ENCODE measurements at regions not wholly inside any gene's neighbourhood (a gene's known extent, or its start where the extent isn't known, plus 50 kb on each side); places are given as distances from the start of the nearest gene placed in this dataset.

GRCh38 chr13:105153611-105154010 lies 1381.9 kb downstream of the EFNB2 start:
- POLR2A ChIA-PET (ENCODE audit: unreplicated experiment) = no interaction called here
- CTCF ChIA-PET = no interaction called here
- no TSS peak for BruUV-seq (replicated peaks)

More at GRCh38 chr13:105153611-105154010, 1381.9 kb downstream of the EFNB2 start:
- H3K4ac ChIP-seq (ENCODE audit: low read depth, low read length) = no peak overlapping the region
- no peak overlapping the region for H2AK9ac ChIP-seq (replicated peaks; ENCODE audit: low read depth, low read length, poor library complexity)
- no peak overlapping the region for H3K56ac ChIP-seq (ENCODE audit: extremely low read depth, insufficient read depth, low read length)
- H3K79me1 ChIP-seq (ENCODE audit: low read depth in 1 of 2, low read length in 2 of 2) = no peaks in the 10 kb centered on the region
- no peak overlapping the region for H2BK15ac ChIP-seq (ENCODE audit: low read depth, low read length)
- in situ Hi-C loops (cut with MboI; ENCODE audit: low sequenced_read_pairs) = no loop called here
- H3K4me1 ChIP-seq (ENCODE audit: control insufficient read depth, insufficient read depth, low read length) = no peaks in the 10 kb centered on the region
- H3K9me1 ChIP-seq (ENCODE audit: insufficient read depth, low read length) = no peaks in the 10 kb centered on the region
- H3K9ac ChIP-seq (ENCODE audit: low read depth, low read length) = no peak overlapping the region
- H3K23ac ChIP-seq (ENCODE audit: low read depth, low read length) = no peak overlapping the region
- no peaks in the 10 kb centered on the region for H3K36me3 ChIP-seq (ENCODE audit: control insufficient read depth, insufficient read depth, low read length)
- H2AK5ac ChIP-seq (ENCODE audit: low read depth, low read length) = no peak overlapping the region
- H4K91ac ChIP-seq (ENCODE audit: insufficient read depth, low read depth, low read length) = no peak overlapping the region
- H3K9me3 ChIP-seq (ENCODE audit: control insufficient read depth, insufficient read depth, low read length) = no peaks in the 10 kb centered on the region
- no peak overlapping the region for H2BK120ac ChIP-seq (ENCODE audit: low read depth, low read length)
- WGBS, 2 experiments (ENCODE audit: extremely low coverage in 2 of 2, insufficient read length in 1 of 2) = no CpG with 5 or more reads among the region's 1 CpG
- no peak overlapping the region for H2BK5ac ChIP-seq (ENCODE audit: low read depth, low read length, poor library complexity, severe bottlenecking)
- no peak overlapping the region for H3K27ac ChIP-seq (ENCODE audit: insufficient read depth, low read length)
- no peak overlapping the region for H4K8ac ChIP-seq (ENCODE audit: low read depth in 2 of 2, low read length in 2 of 2)
- intact Hi-C loops (cut with micrococcal nuclease) = no loop called here
- H2BK20ac ChIP-seq (ENCODE audit: low read depth, low read length) = no peak overlapping the region
- no peak overlapping the region for H2AFZ ChIP-seq (replicated peaks; ENCODE audit: low read length, poor library complexity)
- TF ChIP-seq RCOR1 (IDR thresholded peaks at IDR 0.05; ENCODE audit: insufficient replicate concordance, low read length) (no peak), CEBPB (IDR thresholded peaks at IDR 0.05; ENCODE audit: low read depth, low read length) (peak; percentile 33; the same call in 1 of the 2 replicates)
- no peaks in the 10 kb centered on the region for H4K20me1 ChIP-seq (ENCODE audit: insufficient read depth, low read length)
- no peak overlapping the region for H3K18ac ChIP-seq (ENCODE audit: low read depth, low read length)
- DNase-seq = peak; percentile 20
- no peak overlapping the region for H3K4me2 ChIP-seq (ENCODE audit: low read depth, low read length)
- H4K5ac ChIP-seq (ENCODE audit: low read depth, low read length) = no peak overlapping the region
- no peak overlapping the region for H3K4me3 ChIP-seq (ENCODE audit: insufficient read depth, low read depth, low read length)
- dilution Hi-C loops (cut with HindIII; ENCODE audit: low sequenced_read_pairs, unreplicated experiment) = no loop called here
- peak; percentile 37 for ATAC-seq (ENCODE audit: low read depth)
- no peak overlapping the region for H3K14ac ChIP-seq (replicated peaks; ENCODE audit: low read depth, low read length)
- H3K27me3 ChIP-seq (ENCODE audit: control insufficient read depth, insufficient read depth, low read length) = no peaks in the 10 kb centered on the region

Measured in IMR-90 (cell line).